HEK293 (cell line): ENCODE measurements at regions not wholly inside any gene's neighbourhood (a gene's known extent, or its start where the extent isn't known, plus 50 kb on each side); places are given as distances from the start of the nearest gene placed in this dataset.
A peak's percentile ranks its signal among the peaks of the same experiment; 100 is the strongest.

Experiments used
- CTCF ChIA-PET: fragments of 350-600 bp; formaldehyde crosslinking; extraction: SDS; loops from one replicate; lab custom pipeline; 2021; ENCODE audit warnings: antibody characterized with exemption; lab: Yijun Ruan, JAX
- POLR2A ChIA-PET: fragments of 300-600 bp; formaldehyde crosslinking; extraction: SDS; loops from one replicate; lab custom pipeline; 2020; ENCODE audit warnings: antibody characterized with exemption, inconsistent platforms; lab: Yijun Ruan, JAX
- H3K27ac ChIP-seq: fragments of 200-500 bp; sonication (Bioruptor generic); 2 replicates; pipeline ENCODE4 v1.5.1; 2014; ENCODE audit warnings: low read depth, low read length, control low read depth, inconsistent platforms; ENCODE audit errors: extremely low read depth
- H3K36me3 ChIP-seq, 2 experiments: fragments of 200-500 bp in 1 of 2; sonication (Bioruptor generic) in 1 of 2; 1 replicate in 1 of 2; 2 replicates in 1 of 2; pipeline ENCODE4 v1.5.1; 2014 to 2017; ENCODE audit warnings: inconsistent platforms in 2 of 2, low read length in 2 of 2; ENCODE audit not compliant: control insufficient read depth in 2 of 2, insufficient read depth in 1 of 2
- H3K4me1 ChIP-seq: fragments of 200-500 bp; sonication (Bioruptor generic); 2 replicates; pipeline ENCODE4 v1.5.1; 2014; ENCODE audit warnings: mild to moderate bottlenecking, low read length, inconsistent platforms; ENCODE audit not compliant: control insufficient read depth, insufficient read depth
- H3K4me3 ChIP-seq: 2 replicates; pipeline ENCODE4 v1.5.1; 2011; ENCODE audit warnings: low read depth, mild to moderate bottlenecking, control low read depth, low read length, moderate library complexity
- H3K9me3 ChIP-seq: fragments of 200-500 bp; sonication (Bioruptor generic); 2 replicates; pipeline ENCODE4 v1.5.1; 2014; ENCODE audit warnings: low read depth, low read length, inconsistent platforms; ENCODE audit not compliant: control insufficient read depth, insufficient read depth
- EGR2 ChIP-seq: fragments of 450-650 bp; formaldehyde crosslinking; IDR thresholded peaks from 2 replicates; pipeline ENCODE4 v1.5.1; 2016; ENCODE audit warnings: low read depth, missing biosample characterization, missing genetic modification characterization
- GFI1B ChIP-seq: fragments of 450-650 bp; formaldehyde crosslinking; IDR thresholded peaks from 2 replicates; pipeline ENCODE4 v1.5.1; 2016; ENCODE audit warnings: missing biosample characterization, missing genetic modification characterization
- TCF7L2 ChIP-seq: IDR thresholded peaks from 2 replicates; pipeline ENCODE4 v1.6.1; 2011; ENCODE audit warnings: low read depth, mild to moderate bottlenecking, inconsistent platforms, low read length, moderate library complexity, borderline replicate concordance
- ZBTB7A ChIP-seq: fragments of 450-650 bp; formaldehyde crosslinking; IDR thresholded peaks from 2 replicates; pipeline ENCODE4 v1.5.1; 2016; ENCODE audit warnings: low read depth, missing biosample characterization, missing genetic modification characterization
- ZFHX2 ChIP-seq: fragments of 450-650 bp; formaldehyde crosslinking; conservative IDR thresholded peaks from 2 replicates; pipeline ENCODE4 v1.5.1; 2016; ENCODE audit warnings: missing biosample characterization, missing genetic modification characterization
- ZNF112 ChIP-seq: fragments of 450-650 bp; formaldehyde crosslinking; IDR thresholded peaks from 2 replicates; pipeline ENCODE4 v1.5.0; 2017; ENCODE audit warnings: missing biosample characterization, missing genetic modification characterization
- ZNF133 ChIP-seq: fragments of 450-650 bp; formaldehyde crosslinking; IDR thresholded peaks from 2 replicates; pipeline ENCODE4 v1.5.1; 2016; ENCODE audit warnings: missing biosample characterization, missing genetic modification characterization
- ZNF184 ChIP-seq: fragments of 450-650 bp; IDR thresholded peaks from 2 replicates; pipeline ENCODE4 v1.5.1; 2018; ENCODE audit warnings: missing biosample characterization, mild to moderate bottlenecking, missing genetic modification characterization
- ZNF239 ChIP-seq: fragments of 450-650 bp; formaldehyde crosslinking; IDR thresholded peaks from 2 replicates; pipeline ENCODE4 v1.5.1; 2016; ENCODE audit warnings: missing biosample characterization, missing genetic modification characterization
- ZNF324 ChIP-seq: fragments of 450-650 bp; formaldehyde crosslinking; IDR thresholded peaks from 2 replicates; pipeline ENCODE4 v1.5.1; 2016; ENCODE audit warnings: missing biosample characterization, missing genetic modification characterization
- ZNF394 ChIP-seq: fragments of 450-650 bp; formaldehyde crosslinking; IDR thresholded peaks from 2 replicates; pipeline ENCODE4 v1.5.1; 2016; ENCODE audit warnings: missing biosample characterization, missing genetic modification characterization, mild to moderate bottlenecking, moderate library complexity, borderline replicate concordance
- ZNF423 ChIP-seq: fragments of 450-650 bp; formaldehyde crosslinking; IDR thresholded peaks from 2 replicates; pipeline ENCODE4 v1.5.1; 2016; ENCODE audit warnings: missing biosample characterization, missing genetic modification characterization
- ZNF561 ChIP-seq: fragments of 450-650 bp; IDR thresholded peaks from 2 replicates; pipeline ENCODE4 v1.5.1; 2018; ENCODE audit warnings: missing biosample characterization, missing genetic modification characterization, borderline replicate concordance
- ZNF626 ChIP-seq: fragments of 450-650 bp; sonication (Bioruptor Pico); formaldehyde crosslinking; IDR thresholded peaks from 2 replicates; pipeline ENCODE4 v1.5.1; 2018; ENCODE audit warnings: missing biosample characterization, missing genetic modification characterization, inconsistent platforms
- ZNF707 ChIP-seq: fragments of 450-650 bp; formaldehyde crosslinking; IDR thresholded peaks from 2 replicates; pipeline ENCODE4 v1.5.1; 2016; ENCODE audit warnings: missing biosample characterization, missing genetic modification characterization
- ZNF830 ChIP-seq: fragments of 450-650 bp; IDR thresholded peaks from 2 replicates; pipeline ENCODE4 v1.5.0; 2018; ENCODE audit warnings: missing biosample characterization, missing genetic modification characterization, low read depth, mild to moderate bottlenecking, moderate library complexity
- TF ChIP-seq, protein P1 (sequence below): fragments of 450-650 bp; IDR thresholded peaks from 2 replicates; pipeline ENCODE4 v1.5.1; 2018; ENCODE audit warnings: missing biosample characterization, mild to moderate bottlenecking, missing genetic modification characterization
- TF ChIP-seq, protein P2 (sequence below): fragments of 450-650 bp; formaldehyde crosslinking; IDR thresholded peaks from 2 replicates; pipeline ENCODE4 v1.5.1; 2016; ENCODE audit warnings: missing biosample characterization, missing genetic modification characterization
- TF ChIP-seq, protein P3 (sequence below): fragments of 450-650 bp; formaldehyde crosslinking; IDR thresholded peaks from 2 replicates; pipeline ENCODE4 v1.5.1; 2017; ENCODE audit warnings: missing biosample characterization, missing genetic modification characterization
- TF ChIP-seq, protein P4 (sequence below): fragments of 450-650 bp; formaldehyde crosslinking; IDR thresholded peaks from 2 replicates; pipeline ENCODE4 v1.5.1; 2016; ENCODE audit warnings: missing biosample characterization, missing genetic modification characterization
- TF ChIP-seq, protein P5 (sequence below): fragments of 450-650 bp; formaldehyde crosslinking; conservative IDR thresholded peaks from 2 replicates; pipeline ENCODE4 v1.5.1; 2016; ENCODE audit warnings: low read depth, missing biosample characterization, missing genetic modification characterization

DNA sequence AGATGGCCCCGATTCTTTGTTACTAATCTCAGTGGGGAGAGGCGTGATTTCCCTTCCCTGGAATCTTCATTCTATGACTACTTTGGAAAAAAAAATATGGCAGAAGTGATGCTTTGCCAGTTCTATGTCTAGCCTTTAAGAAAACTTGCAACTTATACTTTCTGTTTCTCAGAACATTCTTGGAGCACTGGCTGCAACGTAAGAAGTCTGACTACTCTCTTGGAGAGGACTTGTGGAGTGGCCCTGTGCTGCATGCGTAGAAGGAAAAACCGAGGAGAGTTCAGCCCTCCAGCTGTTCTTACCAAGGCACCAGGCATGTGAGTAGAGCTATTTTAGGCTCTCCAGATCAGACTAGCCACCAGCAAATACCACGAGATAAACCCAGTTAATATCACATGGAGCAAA, 77.6 kb upstream of the STXBP5 start:
- no peak overlapping the region for H3K27ac ChIP-seq
- no peaks in the 10 kb centered on the region for H3K36me3 ChIP-seq
- H3K9me3 ChIP-seq, result no peaks in the 10 kb centered on the region
- H3K4me3 ChIP-seq, result no peak overlapping the region
- no peak for TF ChIP-seq ZNF112 (tag by site-specific recombination)
- no peak for TF ChIP-seq ZNF394 (tag by site-specific recombination)
- no peak for TF ChIP-seq ZNF239 (tag by site-specific recombination)
- TF ChIP-seq, protein P1, sequence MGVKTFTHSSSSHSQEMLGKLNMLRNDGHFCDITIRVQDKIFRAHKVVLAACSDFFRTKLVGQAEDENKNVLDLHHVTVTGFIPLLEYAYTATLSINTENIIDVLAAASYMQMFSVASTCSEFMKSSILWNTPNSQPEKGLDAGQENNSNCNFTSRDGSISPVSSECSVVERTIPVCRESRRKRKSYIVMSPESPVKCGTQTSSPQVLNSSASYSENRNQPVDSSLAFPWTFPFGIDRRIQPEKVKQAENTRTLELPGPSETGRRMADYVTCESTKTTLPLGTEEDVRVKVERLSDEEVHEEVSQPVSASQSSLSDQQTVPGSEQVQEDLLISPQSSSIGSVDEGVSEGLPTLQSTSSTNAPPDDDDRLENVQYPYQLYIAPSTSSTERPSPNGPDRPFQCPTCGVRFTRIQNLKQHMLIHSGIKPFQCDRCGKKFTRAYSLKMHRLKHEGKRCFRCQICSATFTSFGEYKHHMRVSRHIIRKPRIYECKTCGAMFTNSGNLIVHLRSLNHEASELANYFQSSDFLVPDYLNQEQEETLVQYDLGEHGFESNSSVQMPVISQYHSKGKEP (tag by site-specific recombination), result no peak
- no peak for TF ChIP-seq ZBTB7A (tag by site-specific recombination)
- TF ChIP-seq ZNF626, result no peak
- TF ChIP-seq ZNF184 (tag by site-specific recombination), result no peak
- no peak for TF ChIP-seq ZNF324 (tag by site-specific recombination)
- TF ChIP-seq, protein P2, sequence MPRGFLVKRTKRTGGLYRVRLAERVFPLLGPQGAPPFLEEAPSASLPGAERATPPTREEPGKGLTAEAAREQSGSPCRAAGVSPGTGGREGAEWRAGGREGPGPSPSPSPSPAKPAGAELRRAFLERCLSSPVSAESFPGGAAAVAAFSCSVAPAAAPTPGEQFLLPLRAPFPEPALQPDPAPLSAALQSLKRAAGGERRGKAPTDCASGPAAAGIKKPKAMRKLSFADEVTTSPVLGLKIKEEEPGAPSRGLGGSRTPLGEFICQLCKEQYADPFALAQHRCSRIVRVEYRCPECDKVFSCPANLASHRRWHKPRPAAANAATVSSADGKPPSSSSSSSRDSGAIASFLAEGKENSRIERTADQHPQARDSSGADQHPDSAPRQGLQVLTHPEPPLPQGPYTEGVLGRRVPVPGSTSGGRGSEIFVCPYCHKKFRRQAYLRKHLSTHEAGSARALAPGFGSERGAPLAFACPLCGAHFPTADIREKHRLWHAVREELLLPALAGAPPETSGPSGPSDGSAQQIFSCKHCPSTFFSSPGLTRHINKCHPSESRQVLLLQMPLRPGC (tag by site-specific recombination), result no peak
- TF ChIP-seq, protein P3, sequence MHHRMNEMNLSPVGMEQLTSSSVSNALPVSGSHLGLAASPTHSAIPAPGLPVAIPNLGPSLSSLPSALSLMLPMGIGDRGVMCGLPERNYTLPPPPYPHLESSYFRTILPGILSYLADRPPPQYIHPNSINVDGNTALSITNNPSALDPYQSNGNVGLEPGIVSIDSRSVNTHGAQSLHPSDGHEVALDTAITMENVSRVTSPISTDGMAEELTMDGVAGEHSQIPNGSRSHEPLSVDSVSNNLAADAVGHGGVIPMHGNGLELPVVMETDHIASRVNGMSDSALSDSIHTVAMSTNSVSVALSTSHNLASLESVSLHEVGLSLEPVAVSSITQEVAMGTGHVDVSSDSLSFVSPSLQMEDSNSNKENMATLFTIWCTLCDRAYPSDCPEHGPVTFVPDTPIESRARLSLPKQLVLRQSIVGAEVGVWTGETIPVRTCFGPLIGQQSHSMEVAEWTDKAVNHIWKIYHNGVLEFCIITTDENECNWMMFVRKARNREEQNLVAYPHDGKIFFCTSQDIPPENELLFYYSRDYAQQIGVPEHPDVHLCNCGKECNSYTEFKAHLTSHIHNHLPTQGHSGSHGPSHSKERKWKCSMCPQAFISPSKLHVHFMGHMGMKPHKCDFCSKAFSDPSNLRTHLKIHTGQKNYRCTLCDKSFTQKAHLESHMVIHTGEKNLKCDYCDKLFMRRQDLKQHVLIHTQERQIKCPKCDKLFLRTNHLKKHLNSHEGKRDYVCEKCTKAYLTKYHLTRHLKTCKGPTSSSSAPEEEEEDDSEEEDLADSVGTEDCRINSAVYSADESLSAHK (tag by site-specific recombination), result no peak
- TF ChIP-seq, protein P4, sequence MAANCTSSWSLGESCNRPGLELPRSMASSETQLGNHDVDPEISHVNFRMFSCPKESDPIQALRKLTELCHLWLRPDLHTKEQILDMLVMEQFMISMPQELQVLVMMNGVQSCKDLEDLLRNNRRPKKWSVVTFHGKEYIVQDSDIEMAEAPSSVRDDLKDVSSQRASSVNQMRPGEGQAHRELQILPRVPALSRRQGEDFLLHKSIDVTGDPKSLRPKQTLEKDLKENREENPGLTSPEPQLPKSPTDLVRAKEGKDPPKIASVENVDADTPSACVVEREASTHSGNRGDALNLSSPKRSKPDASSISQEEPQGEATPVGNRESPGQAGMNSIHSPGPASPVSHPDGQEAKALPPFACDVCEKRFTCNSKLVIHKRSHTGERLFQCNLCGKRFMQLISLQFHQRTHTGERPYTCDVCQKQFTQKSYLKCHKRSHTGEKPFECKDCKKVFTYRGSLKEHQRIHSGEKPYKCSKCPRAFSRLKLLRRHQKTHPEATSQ (tag by site-specific recombination), result no peak
- ChIA-PET POLR2A (no interaction called here), CTCF (interaction anchor here (0.7 kb wide), 1 partner anchor 14 kb away, joined by 3 read pairs; no protein-coding TSS in a partner anchor)
- H3K4me1 ChIP-seq, result no peaks in the 10 kb centered on the region

DNA sequence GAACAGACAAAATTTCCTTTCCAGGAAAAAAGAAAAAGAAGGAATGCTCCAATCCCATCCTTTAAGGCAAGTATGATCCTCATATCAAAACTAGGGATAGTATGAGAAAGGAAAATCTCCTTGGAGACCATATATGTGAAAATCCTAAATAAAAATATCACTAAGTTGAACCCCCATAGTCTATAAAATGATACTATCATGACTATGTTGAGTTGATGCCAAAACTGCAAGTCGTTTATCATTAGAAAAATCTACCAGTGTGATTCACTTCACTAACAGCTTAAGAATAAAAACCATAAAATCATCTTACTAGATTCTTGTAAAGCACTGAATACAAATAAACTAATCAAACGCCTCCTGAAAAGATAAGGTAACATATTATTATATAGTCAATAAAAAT, 76.6 kb upstream of the STXBP5 start:
- Histone ChIP-seq H3K9me3 (no peaks in the 10 kb centered on the region), H3K27ac (no peak overlapping the region), H3K4me1 (no peaks in the 10 kb centered on the region)
- ChIA-PET CTCF (interaction anchor here (0.6 to 0.7 kb wide), 2 partner anchors 13 to 15 kb away, joined by 3 read pairs; no protein-coding TSS in a partner anchor), POLR2A (no interaction called here)
- TF ChIP-seq ZNF133 (tag by site-specific recombination) (0 out of 2 replicates have a peak, but pooled peaks have one; percentile 33), EGR2 (no peak), ZNF423 (no peak)
- TF ChIP-seq, all 188 proteins: peak for 1
- no peak overlapping the region for H3K4me3 ChIP-seq
- H3K36me3 ChIP-seq, result no peaks in the 10 kb centered on the region

DNA sequence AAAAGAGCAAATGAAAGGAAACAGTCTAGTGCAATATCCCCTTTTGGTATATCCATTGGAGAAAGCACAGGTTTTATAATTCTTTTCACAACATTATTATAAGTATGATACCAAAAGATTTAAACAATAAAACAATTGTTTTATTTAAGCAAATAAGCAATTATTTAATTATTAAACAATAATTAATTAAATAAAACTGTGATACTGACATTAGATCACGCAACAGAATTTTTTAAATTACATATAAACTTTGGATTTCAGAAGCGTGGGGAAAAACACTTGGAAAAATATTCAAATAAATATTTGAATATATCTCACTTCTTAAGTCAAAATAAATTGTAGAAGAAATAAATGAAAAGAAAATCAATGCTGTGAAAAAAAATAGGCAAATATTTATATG, 76.2 kb upstream of the STXBP5 start:
- H3K4me1 ChIP-seq, result no peaks in the 10 kb centered on the region
- H3K9me3 ChIP-seq, result no peaks in the 10 kb centered on the region
- no peak overlapping the region for H3K27ac ChIP-seq
- ChIA-PET CTCF (interaction anchor here (0.6 kb wide), 1 partner anchor 15 kb away, joined by 3 read pairs; no protein-coding TSS in a partner anchor), POLR2A (no interaction called here)
- no peak overlapping the region for H3K4me3 ChIP-seq
- H3K36me3 ChIP-seq, result no peaks in the 10 kb centered on the region
- TF ChIP-seq ZNF707 (tag by site-specific recombination) (no peak), ZNF830 (tag by site-specific recombination) (no peak), TCF7L2 (no peak), GFI1B (tag by site-specific recombination) (no peak), ZFHX2 (no peak), ZNF561 (tag by site-specific recombination) (no peak)
- TF ChIP-seq, protein P5, sequence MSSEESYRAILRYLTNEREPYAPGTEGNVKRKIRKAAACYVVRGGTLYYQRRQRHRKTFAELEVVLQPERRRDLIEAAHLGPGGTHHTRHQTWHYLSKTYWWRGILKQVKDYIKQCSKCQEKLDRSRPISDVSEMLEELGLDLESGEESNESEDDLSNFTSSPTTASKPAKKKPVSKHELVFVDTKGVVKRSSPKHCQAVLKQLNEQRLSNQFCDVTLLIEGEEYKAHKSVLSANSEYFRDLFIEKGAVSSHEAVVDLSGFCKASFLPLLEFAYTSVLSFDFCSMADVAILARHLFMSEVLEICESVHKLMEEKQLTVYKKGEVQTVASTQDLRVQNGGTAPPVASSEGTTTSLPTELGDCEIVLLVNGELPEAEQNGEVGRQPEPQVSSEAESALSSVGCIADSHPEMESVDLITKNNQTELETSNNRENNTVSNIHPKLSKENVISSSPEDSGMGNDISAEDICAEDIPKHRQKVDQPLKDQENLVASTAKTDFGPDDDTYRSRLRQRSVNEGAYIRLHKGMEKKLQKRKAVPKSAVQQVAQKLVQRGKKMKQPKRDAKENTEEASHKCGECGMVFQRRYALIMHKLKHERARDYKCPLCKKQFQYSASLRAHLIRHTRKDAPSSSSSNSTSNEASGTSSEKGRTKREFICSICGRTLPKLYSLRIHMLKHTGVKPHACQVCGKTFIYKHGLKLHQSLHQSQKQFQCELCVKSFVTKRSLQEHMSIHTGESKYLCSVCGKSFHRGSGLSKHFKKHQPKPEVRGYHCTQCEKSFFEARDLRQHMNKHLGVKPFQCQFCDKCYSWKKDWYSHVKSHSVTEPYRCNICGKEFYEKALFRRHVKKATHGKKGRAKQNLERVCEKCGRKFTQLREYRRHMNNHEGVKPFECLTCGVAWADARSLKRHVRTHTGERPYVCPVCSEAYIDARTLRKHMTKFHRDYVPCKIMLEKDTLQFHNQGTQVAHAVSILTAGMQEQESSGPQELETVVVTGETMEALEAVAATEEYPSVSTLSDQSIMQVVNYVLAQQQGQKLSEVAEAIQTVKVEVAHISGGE, result no peak
